HPDE6-E6E7 (cell line): ENCODE measurements at regions not wholly inside any gene's neighbourhood (a gene's known extent, or its start where the extent isn't known, plus 50 kb on each side); places are given as distances from the start of the nearest gene placed in this dataset.

Source experiments
- DNase-seq: peaks from one replicate; pipeline ENCODE4 v3.0.0; 2011; ENCODE audit warnings: missing footprints; ENCODE audit errors: extremely low spot score

GRCh38 chr9:93900971-93901861, 53.9 kb downstream of the BARX1 start:
- DNase-seq, result no peak

- DNase-seq, result no peak
Measured at GRCh38 chr9:93900436-93900819, 54.7 kb downstream of the BARX1 start.

- no peak for DNase-seq
Measured at GRCh38 chr9:93899609-93900435, 55.3 kb downstream of the BARX1 start.

GRCh38 chr9:93898502-93899426, 56.4 kb downstream of the BARX1 start:
- DNase-seq, result no peak

DNA sequence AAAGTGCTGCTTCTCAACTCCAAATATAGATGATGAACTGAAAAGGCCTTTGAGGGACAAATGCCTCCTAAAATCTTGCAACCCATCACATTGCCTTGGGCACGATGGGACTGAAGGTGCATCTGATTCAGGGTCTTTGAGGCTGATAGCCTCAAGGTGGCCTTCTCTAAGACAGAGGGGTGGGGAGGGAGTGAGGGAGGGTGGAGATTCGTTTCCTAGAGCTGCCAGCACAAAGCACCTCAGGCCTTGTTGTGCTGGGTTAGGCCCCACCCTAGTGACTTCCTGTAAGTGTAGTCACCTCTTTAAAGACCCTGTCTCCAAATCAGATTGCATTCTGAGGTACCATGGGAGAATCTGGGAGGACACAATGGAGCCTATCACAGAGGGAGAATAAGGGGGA, 57.1 kb downstream of the BARX1 start:
- DNase-seq, result no peak

- no peak for DNase-seq
Measured at GRCh38 chr9:93897075-93897970, 57.8 kb downstream of the BARX1 start.

- DNase-seq, result no peak
Measured at GRCh38 chr9:93896496-93897033, 58.6 kb downstream of the BARX1 start.

- DNase-seq, result no peak
Measured at GRCh38 chr9:93896093-93896492, 59.1 kb downstream of the BARX1 start.

DNA sequence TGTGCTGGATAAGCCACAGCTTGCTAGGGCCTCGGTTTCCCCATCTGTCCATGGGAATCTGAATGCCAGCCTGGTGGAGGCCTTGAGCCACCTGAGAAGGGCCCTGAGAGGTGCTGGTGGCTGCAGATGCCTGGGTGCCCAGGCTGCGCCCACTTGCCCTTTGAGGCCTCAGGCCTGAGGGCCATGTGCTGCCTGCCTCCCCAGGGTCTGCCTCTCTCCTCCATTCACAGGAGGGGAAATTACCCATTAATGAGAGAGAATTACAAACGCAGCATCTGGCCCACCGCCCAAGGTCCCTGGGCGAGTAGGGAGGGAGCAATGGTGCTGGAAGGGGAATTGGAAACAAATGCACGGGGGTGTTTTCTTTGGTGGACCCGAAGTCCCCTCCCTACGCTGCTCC, 59.6 kb downstream of the BARX1 start:
- no peak for DNase-seq

GRCh38 chr9:93894691-93895079, 60.5 kb downstream of the BARX1 start:
- no peak for DNase-seq

- no peak for DNase-seq
Measured at GRCh38 chr9:93893899-93894690, 61.1 kb downstream of the BARX1 start.

- no peak for DNase-seq
Measured at GRCh38 chr9:93893194-93893593, 62.0 kb downstream of the BARX1 start.

- DNase-seq, result no peak
Measured at GRCh38 chr9:93892748-93893147, 62.4 kb downstream of the BARX1 start.

DNA sequence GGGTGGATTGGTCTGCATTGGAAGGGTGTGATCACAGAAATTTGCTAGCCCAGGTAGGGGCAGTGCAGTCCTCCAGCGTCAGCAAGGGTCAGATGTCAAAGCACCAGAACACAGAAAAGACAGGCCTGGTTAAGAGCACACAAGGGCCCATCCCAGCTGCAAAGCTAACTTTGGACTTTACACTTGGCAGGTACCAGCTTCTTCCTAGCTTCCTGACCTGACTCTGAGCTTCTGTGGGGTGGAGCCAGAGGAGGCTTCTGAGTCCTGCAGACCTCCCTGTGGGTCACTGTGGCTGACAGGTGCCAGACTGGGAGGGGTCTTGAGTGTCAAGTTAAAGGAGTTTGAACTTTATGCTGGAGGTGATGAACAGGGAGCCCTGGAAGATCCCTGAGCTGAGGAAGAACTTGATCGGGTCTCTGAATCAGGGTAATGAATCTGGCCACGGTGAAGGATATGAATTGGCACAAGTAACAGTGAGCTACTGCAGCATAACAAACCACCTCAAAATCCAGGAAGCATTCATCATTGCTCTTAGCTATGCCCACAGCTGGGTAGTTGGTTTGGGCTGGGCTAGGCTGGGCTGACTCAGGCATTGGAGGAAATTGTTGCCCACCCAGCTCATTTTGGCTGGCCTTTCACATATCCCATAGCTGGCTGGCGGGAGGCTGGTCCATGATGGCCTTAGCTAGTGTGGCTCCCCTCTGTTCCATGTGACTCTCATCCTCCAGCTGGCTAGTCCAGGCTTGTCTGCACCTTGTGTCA, 63.4 kb downstream of the BARX1 start:
- no peak for DNase-seq

DNA sequence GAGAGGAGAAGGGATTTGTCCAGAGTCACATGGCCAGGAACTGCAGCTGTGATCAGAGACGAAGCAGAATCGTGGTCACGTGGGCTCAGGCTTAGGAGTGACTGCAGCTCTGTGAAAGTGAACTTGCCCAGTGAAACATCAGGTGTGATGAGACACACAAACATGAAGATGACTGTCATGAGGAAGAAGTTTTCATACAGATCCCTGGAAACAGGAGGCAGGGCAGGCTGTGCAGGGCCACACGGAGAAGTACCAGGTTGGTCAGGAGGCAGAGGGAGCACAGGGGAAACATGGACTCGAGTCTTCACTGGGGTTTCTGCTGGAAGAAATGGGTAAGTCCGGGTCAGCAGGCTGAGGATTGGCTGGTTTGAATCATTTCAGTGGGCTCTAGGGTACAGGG, 64.1 kb downstream of the BARX1 start:
- no peak for DNase-seq

DNA sequence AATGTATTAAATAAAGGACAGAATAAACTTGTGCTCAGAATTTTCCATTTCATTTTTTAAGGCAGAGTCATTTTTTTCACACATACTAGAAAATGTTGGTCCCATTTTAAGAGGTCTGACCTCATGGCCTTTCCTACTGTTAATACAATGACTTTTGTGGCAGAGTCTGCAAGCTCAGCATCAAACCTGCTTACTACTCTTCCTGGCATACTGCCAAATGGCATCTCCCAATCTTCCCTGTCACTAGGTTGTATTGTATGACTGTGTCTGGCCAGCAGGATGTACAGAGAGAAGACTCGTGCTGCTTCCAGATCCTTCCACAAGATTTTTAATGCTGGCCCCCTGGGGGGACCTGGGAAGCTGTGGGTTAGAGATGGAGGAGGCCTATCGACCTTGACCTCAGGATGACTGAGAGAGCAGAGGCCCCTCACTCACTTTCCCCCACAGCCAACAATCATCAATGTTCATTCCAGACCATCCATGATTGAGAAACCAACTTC, 64.7 kb downstream of the BARX1 start:
- DNase-seq, result no peak

DNA sequence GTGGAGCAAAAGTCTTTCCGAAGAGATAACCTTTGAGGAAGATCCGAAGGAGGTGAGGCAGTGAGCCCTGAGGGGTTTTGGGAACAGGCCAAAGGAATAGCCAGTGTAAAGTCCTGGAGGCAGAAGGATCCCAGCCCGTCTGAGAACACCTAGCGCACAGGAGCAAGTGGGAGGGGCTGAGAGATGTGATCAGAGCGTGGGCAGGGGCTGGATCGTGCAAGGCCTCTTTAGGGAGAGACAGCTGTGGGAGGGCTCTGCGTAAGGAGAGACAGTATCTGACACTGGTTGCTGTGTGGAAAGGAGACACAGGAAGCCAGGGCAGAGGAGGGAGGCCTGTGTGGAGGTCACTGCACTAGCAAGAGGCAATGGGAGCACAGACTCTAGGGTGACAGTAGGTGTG, 68.2 kb downstream of the BARX1 start:
- DNase-seq, result no peak

- DNase-seq, result no peak
Measured at GRCh38 chr9:93884808-93885207, 70.3 kb downstream of the BARX1 start.
